IMR-90 (cell line): ENCODE measurements at regions not wholly inside any gene's neighbourhood (a gene's known extent, or its start where the extent isn't known, plus 50 kb on each side); places are given as distances from the start of the nearest gene placed in this dataset.

Experiments
- ATAC-seq: fragments of 200-7000 bp; cut with Tn5 transposase; 2 replicates; pipeline ENCODE4 v1.9.1; 2020; ENCODE audit warnings: low read depth, mild to moderate bottlenecking, moderate library complexity
- BruUV-seq: library from RNA; stranded (reverse); fragments of 400-500 nt; replicated peaks from 2 replicates; lab custom pipeline; 2021; lab: Mats Ljungman, UMichigan
- CTCF ChIA-PET: fragments of 300-600 bp; formaldehyde crosslinking; extraction: SDS; loops from one replicate; lab custom pipeline; 2021; ENCODE audit warnings: antibody characterized with exemption; lab: Yijun Ruan, JAX
- POLR2A ChIA-PET: fragments of 300-600 bp; sonication (Branson Sonifier 250); formaldehyde crosslinking; loops from one replicate; lab custom pipeline; 2022; ENCODE audit warnings: antibody characterized with exemption; ENCODE audit not compliant: unreplicated experiment; lab: Charles Lee
- DNase-seq: peaks from one replicate; pipeline ENCODE4 v3.0.0; 2013
- H2AFZ ChIP-seq: replicated peaks from 2 replicates; pipeline ENCODE3; 2013; ENCODE audit warnings: low read length, mild to moderate bottlenecking; ENCODE audit not compliant: poor library complexity
- H2AK5ac ChIP-seq: 2 replicates; pipeline ENCODE4 v1.6.1; 2013; ENCODE audit warnings: low read depth, low read length, inconsistent platforms
- H2AK9ac ChIP-seq: replicated peaks from 2 replicates; pipeline ENCODE3; 2013; ENCODE audit warnings: mild to moderate bottlenecking, low read depth, low read length, moderate library complexity; ENCODE audit not compliant: poor library complexity
- H2BK120ac ChIP-seq: 2 replicates; pipeline ENCODE4 v1.6.1; 2013; ENCODE audit warnings: low read depth, low read length, inconsistent platforms
- H2BK15ac ChIP-seq: 3 replicates; pipeline ENCODE4 v1.6.1; 2013; ENCODE audit warnings: low read depth, low read length, inconsistent platforms
- H2BK20ac ChIP-seq: 2 replicates; pipeline ENCODE4 v1.6.1; 2013; ENCODE audit warnings: low read depth, mild to moderate bottlenecking, inconsistent platforms, low read length, moderate library complexity
- H2BK5ac ChIP-seq: 2 replicates; pipeline ENCODE4 v1.6.1; 2013; ENCODE audit warnings: mild to moderate bottlenecking, low read depth, low read length, inconsistent platforms; ENCODE audit not compliant: poor library complexity, severe bottlenecking
- H3K14ac ChIP-seq: replicated peaks from 2 replicates; pipeline ENCODE4 v1.6.1; 2013; ENCODE audit warnings: low read depth, low read length, inconsistent platforms
- H3K18ac ChIP-seq: 2 replicates; pipeline ENCODE4 v1.6.1; 2013; ENCODE audit warnings: low read depth, low read length, control low read depth
- H3K23ac ChIP-seq: 2 replicates; pipeline ENCODE4 v1.6.1; 2013; ENCODE audit warnings: low read depth, low read length, inconsistent platforms
- H3K27ac ChIP-seq: 2 replicates; pipeline ENCODE4 v1.5.1; 2013; ENCODE audit warnings: mild to moderate bottlenecking, control low read depth, low read length; ENCODE audit not compliant: insufficient read depth
- H3K27me3 ChIP-seq: 2 replicates; pipeline ENCODE4 v1.6.1; 2013; ENCODE audit warnings: low read length; ENCODE audit not compliant: control insufficient read depth, insufficient read depth
- H3K36me3 ChIP-seq: 2 replicates; pipeline ENCODE4 v1.6.1; 2013; ENCODE audit warnings: low read length, mixed read lengths; ENCODE audit not compliant: control insufficient read depth, insufficient read depth
- H3K4ac ChIP-seq: 2 replicates; pipeline ENCODE4 v1.6.1; 2013; ENCODE audit warnings: low read depth, low read length, inconsistent platforms
- H3K4me1 ChIP-seq: 2 replicates; pipeline ENCODE4 v1.6.1; 2013; ENCODE audit warnings: low read length, mixed read lengths; ENCODE audit not compliant: control insufficient read depth, insufficient read depth
- H3K4me2 ChIP-seq: 2 replicates; pipeline ENCODE4 v1.6.1; 2013; ENCODE audit warnings: low read depth, mild to moderate bottlenecking, control low read depth, low read length, moderate library complexity
- H3K4me3 ChIP-seq: 2 replicates; pipeline ENCODE4 v1.5.1; 2013; ENCODE audit warnings: low read depth, mild to moderate bottlenecking, control low read depth, low read length, moderate library complexity; ENCODE audit not compliant: insufficient read depth
- H3K56ac ChIP-seq: 2 replicates; pipeline ENCODE4 v1.6.1; 2013; ENCODE audit warnings: low read length, inconsistent platforms; ENCODE audit not compliant: insufficient read depth; ENCODE audit errors: extremely low read depth
- H3K79me1 ChIP-seq, 2 experiments: 2 replicates each; pipeline ENCODE4 v1.6.1; 2013; ENCODE audit warnings: low read length in 2 of 2, inconsistent platforms in 1 of 2, low read depth in 1 of 2
- H3K9ac ChIP-seq: 2 replicates; pipeline ENCODE4 v1.6.1; 2013; ENCODE audit warnings: low read depth, low read length, control low read depth
- H3K9me1 ChIP-seq: 2 replicates; pipeline ENCODE4 v1.6.1; 2013; ENCODE audit warnings: low read length, inconsistent platforms; ENCODE audit not compliant: insufficient read depth
- H3K9me3 ChIP-seq: 2 replicates; pipeline ENCODE4 v1.6.1; 2013; ENCODE audit warnings: low read length; ENCODE audit not compliant: control insufficient read depth, insufficient read depth
- H4K20me1 ChIP-seq: 2 replicates; pipeline ENCODE4 v1.6.1; 2013; ENCODE audit warnings: low read length, inconsistent platforms; ENCODE audit not compliant: insufficient read depth
- H4K5ac ChIP-seq: 2 replicates; pipeline ENCODE4 v1.6.1; 2013; ENCODE audit warnings: mild to moderate bottlenecking, low read depth, low read length, control low read depth
- H4K8ac ChIP-seq, 2 experiments: 2 replicates each; pipeline ENCODE4 v1.6.1; 2013; ENCODE audit warnings: low read depth in 2 of 2, low read length in 2 of 2, control low read depth in 1 of 2, inconsistent platforms in 1 of 2
- H4K91ac ChIP-seq: 2 replicates; pipeline ENCODE4 v1.6.1; 2013; ENCODE audit warnings: low read depth, low read length, inconsistent platforms; ENCODE audit not compliant: insufficient read depth
- BHLHE40 ChIP-seq: fragments of 150-350 bp; IDR thresholded peaks from 2 replicates; pipeline ENCODE4 v1.6.1; 2016; ENCODE audit warnings: mild to moderate bottlenecking, low read depth, low read length
- CEBPB ChIP-seq: IDR thresholded peaks from 2 replicates; pipeline ENCODE4 v1.6.1; 2012; ENCODE audit warnings: low read depth, low read length, improper control_type of control experiment
- CHD1 ChIP-seq: IDR thresholded peaks from 2 replicates; pipeline ENCODE4 v1.6.1; 2012; ENCODE audit warnings: low read depth, low read length, improper control_type of control experiment
- FOS ChIP-seq: fragments of 150-350 bp; IDR thresholded peaks from 2 replicates; pipeline ENCODE4 v1.6.1; 2016; ENCODE audit warnings: low read depth, low read length
- MAFK ChIP-seq: IDR thresholded peaks from 2 replicates; pipeline ENCODE4 v1.6.1; 2012; ENCODE audit warnings: low read depth, low read length, improper control_type of control experiment
- MAZ ChIP-seq: IDR thresholded peaks from 2 replicates; pipeline ENCODE4 v1.6.1; 2012; ENCODE audit warnings: low read depth, mild to moderate bottlenecking, low read length, improper control_type of control experiment, moderate library complexity, borderline replicate concordance
- MXI1 ChIP-seq: IDR thresholded peaks from 2 replicates; pipeline ENCODE4 v1.6.1; 2012; ENCODE audit warnings: low read depth, mild to moderate bottlenecking, low read length, moderate library complexity, borderline replicate concordance
- NFE2L2 ChIP-seq: fragments of 150-350 bp; IDR thresholded peaks from 2 replicates; pipeline ENCODE4 v1.6.1; 2016; ENCODE audit warnings: low read depth, mild to moderate bottlenecking, low read length
- POLR2A ChIP-seq: IDR thresholded peaks from 2 replicates; pipeline ENCODE4 v1.6.1; 2012; ENCODE audit warnings: mild to moderate bottlenecking, low read depth, low read length
- RAD21 ChIP-seq: IDR thresholded peaks from 2 replicates; pipeline ENCODE4 v1.6.1; 2012; ENCODE audit warnings: low read length, improper control_type of control experiment
- RCOR1 ChIP-seq: IDR thresholded peaks from 2 replicates; pipeline ENCODE4 v1.6.1; 2012; ENCODE audit warnings: mild to moderate bottlenecking, low read length, improper control_type of control experiment; ENCODE audit not compliant: insufficient replicate concordance
- RFX5 ChIP-seq: IDR thresholded peaks from 2 replicates; pipeline ENCODE4 v1.8.0; 2012; ENCODE audit warnings: low read depth, mild to moderate bottlenecking, low read length, moderate library complexity
- SMC3 ChIP-seq: fragments of 150-350 bp; IDR thresholded peaks from 2 replicates; pipeline ENCODE4 v1.6.1; 2016; ENCODE audit warnings: low read depth, mild to moderate bottlenecking, antibody characterized with exemption, low read length, moderate library complexity
- WGBS, 2 experiments: methylation state at CpG; one replicate each; pipeline versions ENCODE4 v1.1.5 to v1.1.7; 2013; ENCODE audit warnings: missing lambda C conversion rate in 2 of 2; ENCODE audit not compliant: insufficient read length in 1 of 2; ENCODE audit errors: extremely low coverage in 2 of 2; 5-methylcytosine and 5-hydroxymethylcytosine counted together
- dilution Hi-C: fragments of 300-500 bp; cut with HindIII; formaldehyde crosslinking; loops from one replicate; pipeline ENCODE4 v1.14.3; 2018; ENCODE audit warnings: low sequenced_read_pairs; ENCODE audit not compliant: unreplicated experiment
- in situ Hi-C: fragments of 300-500 bp; cut with MboI; formaldehyde crosslinking; loops from 3 replicates; pipeline ENCODE4 v1.14.3; 2019; ENCODE audit warnings: low sequenced_read_pairs, inconsistent platforms, mixed read lengths
- intact Hi-C: fragments of 100-400 bp; cut with micrococcal nuclease; formaldehyde crosslinking; loops from 2 replicates; pipeline ENCODE4 v1.10.0; 2022
- TF ChIP-seq, protein P1 (sequence below): fragments of 150-350 bp; IDR thresholded peaks from 2 replicates; pipeline ENCODE4 v1.6.1; 2016; ENCODE audit warnings: low read depth, mild to moderate bottlenecking, low read length, moderate library complexity, borderline replicate concordance
- TF ChIP-seq, protein P2 (sequence below): fragments of 150-350 bp; IDR thresholded peaks from 2 replicates; pipeline ENCODE4 v1.6.1; 2017; ENCODE audit warnings: mild to moderate bottlenecking, antibody characterized with exemption, low read length, low read depth
- TF ChIP-seq, protein P3 (sequence below): conservative IDR thresholded peaks from 2 replicates; pipeline ENCODE4 v1.5.1; 2012; ENCODE audit warnings: mild to moderate bottlenecking, low read depth, low read length, improper control_type of control experiment

DNA sequence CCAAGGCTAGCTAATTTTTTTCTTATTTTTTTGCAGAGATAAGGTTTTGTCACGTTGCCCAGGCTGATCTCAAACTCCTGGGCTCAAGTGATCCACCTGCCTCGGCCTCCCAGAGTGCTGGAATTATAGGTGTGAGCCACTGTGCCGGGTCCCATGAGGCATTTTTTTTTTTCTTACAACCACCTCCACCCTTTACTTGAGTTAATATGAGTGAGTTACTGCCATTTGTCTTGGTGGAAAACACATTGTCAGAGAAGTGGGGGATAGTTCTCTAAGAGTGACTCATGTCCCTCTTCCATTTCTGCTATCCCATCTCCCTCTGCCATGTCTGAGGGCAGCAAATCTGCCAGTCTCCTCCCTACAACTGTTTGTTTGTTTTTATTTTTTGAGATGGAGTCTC lies 163.4 kb upstream of the CLINT1 start:
- H2BK15ac ChIP-seq = no peak overlapping the region
- H3K4me1 ChIP-seq = no peaks in the 10 kb centered on the region
- no peaks in the 10 kb centered on the region for H3K9me3 ChIP-seq
- no peak overlapping the region for H2BK120ac ChIP-seq
- BruUV-seq = no TSS peak
- H3K23ac ChIP-seq = no peak overlapping the region
- no peak overlapping the region for H4K5ac ChIP-seq
- no peak overlapping the region for H2BK5ac ChIP-seq
- H3K9ac ChIP-seq = no peak overlapping the region
- no peak overlapping the region for H2AK5ac ChIP-seq
- no peaks in the 10 kb centered on the region for H3K79me1 ChIP-seq
- no peak overlapping the region for H3K56ac ChIP-seq
- H2AFZ ChIP-seq = no peak overlapping the region
- H3K27me3 ChIP-seq = no peaks in the 10 kb centered on the region; the same call in 1 of the 2 replicates
- dilution Hi-C loops = loop anchor here (25.0 kb wide), 1 partner anchor 210 kb away; no protein-coding TSS in a partner anchor
- H3K36me3 ChIP-seq = no peaks in the 10 kb centered on the region
- H4K8ac ChIP-seq = no peak overlapping the region
- no peak overlapping the region for H3K4ac ChIP-seq
- TF ChIP-seq, protein P1, sequence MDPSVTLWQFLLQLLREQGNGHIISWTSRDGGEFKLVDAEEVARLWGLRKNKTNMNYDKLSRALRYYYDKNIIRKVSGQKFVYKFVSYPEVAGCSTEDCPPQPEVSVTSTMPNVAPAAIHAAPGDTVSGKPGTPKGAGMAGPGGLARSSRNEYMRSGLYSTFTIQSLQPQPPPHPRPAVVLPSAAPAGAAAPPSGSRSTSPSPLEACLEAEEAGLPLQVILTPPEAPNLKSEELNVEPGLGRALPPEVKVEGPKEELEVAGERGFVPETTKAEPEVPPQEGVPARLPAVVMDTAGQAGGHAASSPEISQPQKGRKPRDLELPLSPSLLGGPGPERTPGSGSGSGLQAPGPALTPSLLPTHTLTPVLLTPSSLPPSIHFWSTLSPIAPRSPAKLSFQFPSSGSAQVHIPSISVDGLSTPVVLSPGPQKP = no peak
- TF ChIP-seq MAFK = no peak
- no peak for TF ChIP-seq BHLHE40
- TF ChIP-seq SMC3 = no peak
- no peak for TF ChIP-seq RFX5
- TF ChIP-seq MAZ = no peak
- TF ChIP-seq POLR2A = no peak
- no peak for TF ChIP-seq MXI1
- TF ChIP-seq RAD21 = no peak
- TF ChIP-seq NFE2L2 = no peak
- no peak for TF ChIP-seq FOS
- TF ChIP-seq RCOR1 = no peak
- TF ChIP-seq, protein P2, sequence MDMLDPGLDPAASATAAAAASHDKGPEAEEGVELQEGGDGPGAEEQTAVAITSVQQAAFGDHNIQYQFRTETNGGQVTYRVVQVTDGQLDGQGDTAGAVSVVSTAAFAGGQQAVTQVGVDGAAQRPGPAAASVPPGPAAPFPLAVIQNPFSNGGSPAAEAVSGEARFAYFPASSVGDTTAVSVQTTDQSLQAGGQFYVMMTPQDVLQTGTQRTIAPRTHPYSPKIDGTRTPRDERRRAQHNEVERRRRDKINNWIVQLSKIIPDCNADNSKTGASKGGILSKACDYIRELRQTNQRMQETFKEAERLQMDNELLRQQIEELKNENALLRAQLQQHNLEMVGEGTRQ = no peak
- TF ChIP-seq CHD1 = no peak
- TF ChIP-seq CEBPB = no peak
- TF ChIP-seq, protein P3, sequence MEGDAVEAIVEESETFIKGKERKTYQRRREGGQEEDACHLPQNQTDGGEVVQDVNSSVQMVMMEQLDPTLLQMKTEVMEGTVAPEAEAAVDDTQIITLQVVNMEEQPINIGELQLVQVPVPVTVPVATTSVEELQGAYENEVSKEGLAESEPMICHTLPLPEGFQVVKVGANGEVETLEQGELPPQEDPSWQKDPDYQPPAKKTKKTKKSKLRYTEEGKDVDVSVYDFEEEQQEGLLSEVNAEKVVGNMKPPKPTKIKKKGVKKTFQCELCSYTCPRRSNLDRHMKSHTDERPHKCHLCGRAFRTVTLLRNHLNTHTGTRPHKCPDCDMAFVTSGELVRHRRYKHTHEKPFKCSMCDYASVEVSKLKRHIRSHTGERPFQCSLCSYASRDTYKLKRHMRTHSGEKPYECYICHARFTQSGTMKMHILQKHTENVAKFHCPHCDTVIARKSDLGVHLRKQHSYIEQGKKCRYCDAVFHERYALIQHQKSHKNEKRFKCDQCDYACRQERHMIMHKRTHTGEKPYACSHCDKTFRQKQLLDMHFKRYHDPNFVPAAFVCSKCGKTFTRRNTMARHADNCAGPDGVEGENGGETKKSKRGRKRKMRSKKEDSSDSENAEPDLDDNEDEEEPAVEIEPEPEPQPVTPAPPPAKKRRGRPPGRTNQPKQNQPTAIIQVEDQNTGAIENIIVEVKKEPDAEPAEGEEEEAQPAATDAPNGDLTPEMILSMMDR = no peak
- no peak overlapping the region for H3K18ac ChIP-seq
- ChIA-PET CTCF (no interaction called here), POLR2A (no interaction called here)
- WGBS, 2 experiments = no CpG with 5 or more reads among the region's 3 CpGs
- in situ Hi-C loops = no loop called here
- intact Hi-C loops = no loop called here
- DNase-seq (no peak), ATAC-seq (no peak)
- no peak overlapping the region for H3K14ac ChIP-seq
- no peak overlapping the region for H4K91ac ChIP-seq
- H3K4me2 ChIP-seq = no peak overlapping the region
- H2AK9ac ChIP-seq = no peak overlapping the region
- no peak overlapping the region for H3K27ac ChIP-seq
- no peaks in the 10 kb centered on the region for H4K20me1 ChIP-seq
- H3K9me1 ChIP-seq = no peaks in the 10 kb centered on the region
- no peak overlapping the region for H3K4me3 ChIP-seq
- H2BK20ac ChIP-seq = no peak overlapping the region
